AG10803 (cell line): ENCODE measurements at regions not wholly inside any gene's neighbourhood (a gene's known extent, or its start where the extent isn't known, plus 50 kb on each side); places are given as distances from the start of the nearest gene placed in this dataset.
"Not testable (repeated sequence)": the region's sequence is repeated elsewhere in the genome, so short reads cannot be mapped to it uniquely, and the experiment has no call there.

ENCODE experiments used
- DNase-seq: peaks from one replicate; pipeline ENCODE4 v3.0.0; 2010; ENCODE audit warnings: low read depth
- H3K4me3 ChIP-seq: 2 replicates; pipeline ENCODE4 v1.5.1; 2011; ENCODE audit warnings: mild to moderate bottlenecking, low read length, control low read depth
- TF ChIP-seq, protein P1 (sequence below): conservative IDR thresholded peaks from 2 replicates; pipeline ENCODE4 v1.5.1; 2011; ENCODE audit warnings: mild to moderate bottlenecking, low read length, control low read depth, inconsistent platforms

DNA sequence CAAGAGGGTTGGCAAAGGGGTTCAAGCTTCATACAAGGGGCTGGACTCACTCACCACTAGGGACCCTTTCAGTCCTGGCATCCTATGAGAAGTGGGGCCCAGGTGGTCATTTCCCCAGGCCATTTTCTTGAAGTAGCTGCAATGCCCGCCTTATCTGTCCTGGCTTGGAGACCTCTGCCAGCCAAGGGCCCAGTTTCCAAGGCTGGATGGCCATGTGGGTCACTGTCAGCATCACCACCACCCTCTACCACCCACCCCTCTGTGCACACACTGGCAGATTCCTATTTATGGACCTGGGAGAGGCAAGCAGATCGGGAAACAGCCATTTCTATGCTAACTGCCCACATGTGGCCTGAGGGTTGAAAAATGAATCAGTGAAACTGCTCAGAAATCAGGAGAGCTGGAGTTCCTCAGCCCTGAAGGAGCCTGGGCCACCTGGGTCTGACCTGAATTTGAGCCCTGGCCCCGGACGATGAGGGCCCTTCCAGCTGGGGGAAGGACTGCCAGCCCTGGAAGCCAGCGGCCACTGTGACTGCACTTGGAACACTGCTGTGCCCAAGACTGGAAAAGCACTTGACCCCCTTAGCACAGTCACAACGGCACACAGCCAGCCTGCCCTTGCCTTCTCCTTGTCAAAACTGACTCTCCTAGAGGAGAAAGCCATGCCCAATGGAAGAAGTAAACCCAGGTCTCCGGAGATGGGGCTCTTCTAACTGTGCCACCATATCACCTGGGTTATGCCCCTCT is 442.2 kb downstream of the BUD13 start:
- TF ChIP-seq, protein P1, sequence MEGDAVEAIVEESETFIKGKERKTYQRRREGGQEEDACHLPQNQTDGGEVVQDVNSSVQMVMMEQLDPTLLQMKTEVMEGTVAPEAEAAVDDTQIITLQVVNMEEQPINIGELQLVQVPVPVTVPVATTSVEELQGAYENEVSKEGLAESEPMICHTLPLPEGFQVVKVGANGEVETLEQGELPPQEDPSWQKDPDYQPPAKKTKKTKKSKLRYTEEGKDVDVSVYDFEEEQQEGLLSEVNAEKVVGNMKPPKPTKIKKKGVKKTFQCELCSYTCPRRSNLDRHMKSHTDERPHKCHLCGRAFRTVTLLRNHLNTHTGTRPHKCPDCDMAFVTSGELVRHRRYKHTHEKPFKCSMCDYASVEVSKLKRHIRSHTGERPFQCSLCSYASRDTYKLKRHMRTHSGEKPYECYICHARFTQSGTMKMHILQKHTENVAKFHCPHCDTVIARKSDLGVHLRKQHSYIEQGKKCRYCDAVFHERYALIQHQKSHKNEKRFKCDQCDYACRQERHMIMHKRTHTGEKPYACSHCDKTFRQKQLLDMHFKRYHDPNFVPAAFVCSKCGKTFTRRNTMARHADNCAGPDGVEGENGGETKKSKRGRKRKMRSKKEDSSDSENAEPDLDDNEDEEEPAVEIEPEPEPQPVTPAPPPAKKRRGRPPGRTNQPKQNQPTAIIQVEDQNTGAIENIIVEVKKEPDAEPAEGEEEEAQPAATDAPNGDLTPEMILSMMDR, result no peak
- H3K4me3 ChIP-seq, result no peak overlapping the region
- no peak for DNase-seq

DNA sequence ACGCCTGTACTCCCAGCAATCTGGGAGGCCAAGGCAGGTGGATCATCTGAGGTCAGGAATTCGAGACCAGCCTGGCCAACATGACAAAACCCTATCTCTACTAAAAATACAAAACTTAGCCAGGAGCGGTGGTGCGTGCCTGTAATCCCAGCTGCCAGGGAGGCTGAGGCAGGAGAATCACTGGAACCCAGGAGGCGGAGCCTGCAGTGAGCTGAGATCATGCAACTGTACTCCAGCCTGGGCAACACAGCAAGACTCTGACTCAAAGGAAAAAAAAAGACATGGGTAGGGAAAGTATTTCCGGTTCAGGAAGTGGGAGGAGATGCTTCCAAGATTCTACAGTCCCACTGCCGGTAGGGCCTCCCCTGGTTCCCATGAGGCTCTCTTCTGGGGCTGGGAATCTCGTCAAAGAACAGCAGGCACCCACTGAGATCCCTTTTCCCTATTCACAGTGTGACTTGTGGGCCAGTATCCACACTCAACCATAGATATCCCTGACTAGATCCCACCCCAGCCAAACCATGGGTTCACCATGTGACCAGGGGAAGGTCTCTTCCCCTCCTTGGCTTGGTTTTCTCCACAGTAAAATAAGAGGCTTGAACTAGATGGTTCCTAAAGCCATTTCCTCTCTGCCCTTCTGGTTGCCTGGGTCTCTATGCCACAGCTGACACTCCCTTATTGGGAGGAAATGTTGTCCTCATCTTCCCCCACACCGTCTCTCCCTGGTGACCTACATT is 443.3 kb downstream of the BUD13 start:
- TF ChIP-seq, protein P1, result no peak
- no peak for DNase-seq
- H3K4me3 ChIP-seq, result no peak overlapping the region

DNA sequence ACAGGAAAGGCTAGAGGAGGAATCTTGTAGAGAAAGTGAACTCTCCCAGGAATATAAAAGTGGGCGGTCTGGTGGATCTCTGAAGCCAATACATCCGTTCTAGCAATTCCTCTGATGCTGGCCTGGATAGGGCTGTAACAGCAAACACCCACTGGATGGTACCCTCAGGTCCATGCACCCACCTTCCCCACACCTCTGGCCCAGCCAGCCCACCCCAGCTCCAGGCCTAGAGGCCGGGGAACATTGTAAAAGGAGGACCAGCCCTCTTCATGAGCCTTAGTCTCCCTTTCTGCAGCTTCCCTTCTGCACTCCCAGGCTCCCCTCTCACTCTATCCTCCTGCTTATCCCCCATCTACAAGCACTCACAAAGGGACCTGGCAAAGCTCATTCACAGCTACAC is 443.9 kb downstream of the BUD13 start:
- TF ChIP-seq, protein P1, result no peak
- no peak for DNase-seq
- H3K4me3 ChIP-seq, result no peak overlapping the region

DNA sequence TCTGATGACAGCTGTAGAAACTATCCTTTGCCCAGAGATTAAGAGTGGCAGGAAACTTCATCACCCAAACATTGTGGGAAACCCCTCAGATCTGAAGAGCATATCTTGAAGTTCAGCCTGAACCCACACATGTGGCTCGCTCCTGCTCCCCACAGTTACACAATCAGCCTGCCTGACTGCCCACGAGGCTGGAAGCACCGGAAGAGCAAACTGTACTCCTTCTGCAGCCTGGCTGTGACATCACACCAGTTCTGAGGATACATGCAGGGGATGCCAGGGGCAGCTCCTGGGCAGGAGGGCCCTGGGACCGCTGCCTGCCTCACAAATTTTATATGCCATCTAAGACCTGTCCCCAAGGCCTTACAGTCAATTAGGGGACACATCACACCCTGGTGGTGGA is 444.4 kb downstream of the BUD13 start:
- no peak overlapping the region for H3K4me3 ChIP-seq
- TF ChIP-seq, protein P1, result no peak
- no peak for DNase-seq

DNA sequence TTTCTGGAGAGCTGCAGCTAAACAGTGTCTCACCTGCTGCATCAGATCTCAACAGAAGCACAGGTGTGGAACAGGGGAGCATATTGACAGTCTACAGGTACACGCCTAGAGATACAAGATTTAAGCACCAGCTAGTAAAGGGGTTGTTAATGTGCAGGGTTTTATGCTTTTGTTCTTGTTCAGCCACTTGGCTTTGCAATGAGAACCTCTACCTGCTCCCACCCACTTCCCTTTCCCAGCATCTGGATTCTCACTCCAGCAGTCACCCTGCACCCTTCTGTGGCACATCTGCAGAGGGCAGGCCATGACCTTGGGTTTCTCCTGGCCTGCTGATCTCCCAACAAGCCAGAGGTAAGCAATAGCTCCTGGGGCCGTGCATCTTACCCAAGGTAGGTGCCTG is 446.6 kb downstream of the BUD13 start:
- DNase-seq, result no peak
- TF ChIP-seq, protein P1, result no peak
- no peak overlapping the region for H3K4me3 ChIP-seq

DNA sequence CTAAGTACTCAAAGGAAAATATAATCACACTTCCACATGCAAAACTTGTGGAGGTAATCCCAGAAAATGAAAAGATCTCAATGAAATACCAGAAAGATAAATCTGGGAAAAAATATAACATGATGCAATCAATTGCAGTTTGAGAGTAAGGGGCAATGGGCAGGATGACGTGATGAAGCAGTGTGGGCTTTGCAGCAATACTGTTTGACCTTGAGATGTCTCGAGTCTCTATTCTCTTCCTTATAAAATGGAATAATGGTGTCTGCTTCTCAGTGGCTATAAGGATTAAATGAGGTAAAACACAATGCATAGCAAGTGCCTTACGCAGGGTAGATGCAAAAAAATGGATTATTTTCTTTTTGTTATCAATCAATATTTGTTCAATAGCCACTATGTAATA is 447.5 kb downstream of the BUD13 start:
- TF ChIP-seq, protein P1, result no peak
- no peak overlapping the region for H3K4me3 ChIP-seq
- DNase-seq, result no peak

DNA sequence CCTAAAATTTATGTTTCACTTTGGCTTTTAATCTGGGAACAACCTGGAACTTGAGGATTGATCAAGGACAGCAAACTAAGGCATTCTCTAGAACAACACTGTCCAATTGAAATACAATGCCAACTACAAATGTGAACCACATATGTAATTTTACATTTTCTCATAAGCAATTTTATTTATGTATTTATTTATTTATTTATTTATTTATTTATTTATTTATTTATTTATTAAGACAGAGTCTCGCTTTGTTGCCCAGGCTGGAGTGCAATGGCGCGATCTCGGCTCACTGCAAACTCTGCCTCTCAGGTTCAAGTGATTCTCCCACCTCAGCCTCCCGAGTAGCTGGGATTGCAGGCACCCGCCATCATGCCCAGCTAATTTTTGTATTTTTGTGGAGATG is 448.7 kb downstream of the BUD13 start:
- not testable (repeated sequence) for H3K4me3 ChIP-seq, DNase-seq
